HUES48 (cell line): ENCODE measurements at regions not wholly inside any gene's neighbourhood (a gene's known extent, or its start where the extent isn't known, plus 50 kb on each side); places are given as distances from the start of the nearest gene placed in this dataset.
A peak's percentile ranks its signal among the peaks of the same experiment; 100 is the strongest.

Experiments
- H3K27ac ChIP-seq: one replicate; pipeline ENCODE4 v1.7.0; 2013; ENCODE audit warnings: low read depth, low read length, inconsistent platforms
- H3K27me3 ChIP-seq: 2 replicates; pipeline ENCODE4 v1.6.1; 2013; ENCODE audit warnings: mild to moderate bottlenecking, low read length; ENCODE audit not compliant: control insufficient read depth, insufficient read depth
- H3K36me3 ChIP-seq: 2 replicates; pipeline ENCODE4 v1.6.1; 2013; ENCODE audit warnings: low read length; ENCODE audit not compliant: control insufficient read depth, insufficient read depth
- H3K4me1 ChIP-seq: 2 replicates; pipeline ENCODE4 v1.6.1; 2013; ENCODE audit warnings: mild to moderate bottlenecking, low read length; ENCODE audit not compliant: control insufficient read depth, insufficient read depth
- H3K4me3 ChIP-seq: 2 replicates; pipeline ENCODE4 v1.5.1; 2013; ENCODE audit warnings: mild to moderate bottlenecking, low read depth, low read length
- H3K9ac ChIP-seq: 2 replicates; pipeline ENCODE4 v1.6.1; 2013; ENCODE audit warnings: mild to moderate bottlenecking, low read depth, low read length, moderate library complexity
- H3K9me3 ChIP-seq: 2 replicates; pipeline ENCODE4 v1.6.1; 2013; ENCODE audit warnings: low read length; ENCODE audit not compliant: control insufficient read depth, insufficient read depth

DNA sequence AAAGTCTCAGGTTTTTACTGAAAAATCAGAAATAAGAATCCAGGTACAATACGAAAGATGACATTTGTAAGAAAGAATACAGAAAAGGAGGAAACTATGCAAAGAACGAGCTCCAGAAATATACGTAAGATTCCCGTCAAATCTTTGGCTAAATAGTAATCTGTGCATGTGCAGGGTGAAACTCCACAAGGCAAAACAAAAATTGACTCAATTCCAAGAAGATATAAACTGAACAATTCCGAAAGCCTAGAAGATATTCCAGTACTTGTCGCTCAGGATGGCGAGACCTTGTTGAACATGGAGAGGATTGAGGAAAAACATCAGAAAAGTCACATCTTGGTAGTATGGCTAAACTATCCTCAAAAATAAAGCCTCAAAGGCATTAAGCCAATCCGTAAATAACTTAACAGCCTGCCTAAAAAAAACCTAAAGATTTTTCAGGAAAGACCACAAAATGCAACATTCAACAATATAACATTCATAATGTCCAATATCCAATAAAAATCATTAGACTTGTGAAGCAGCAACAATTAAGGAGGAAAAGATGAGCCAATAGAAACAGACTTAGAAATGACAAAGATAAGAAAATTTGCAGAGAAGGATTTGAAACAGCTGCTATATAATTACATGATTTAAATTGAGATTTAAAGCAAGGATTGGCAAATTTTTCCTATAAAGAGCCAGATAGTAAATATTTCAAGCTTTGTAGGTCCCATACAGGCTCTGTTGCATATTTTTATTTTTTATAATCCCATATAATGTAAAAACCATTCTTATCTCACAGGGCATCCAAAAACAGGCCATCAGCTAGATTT, 166.4 kb upstream of the UBASH3B start:
- H3K4me3 ChIP-seq, result no peak overlapping the region
- no peak overlapping the region for H3K27ac ChIP-seq
- no peaks in the 10 kb centered on the region; the same call in 1 of the 2 replicates for H3K4me1 ChIP-seq
- H3K27me3 ChIP-seq, result no peaks in the 10 kb centered on the region
- H3K9ac ChIP-seq, result no peak overlapping the region
- no peaks in the 10 kb centered on the region for H3K9me3 ChIP-seq
- no peaks in the 10 kb centered on the region for H3K36me3 ChIP-seq

DNA sequence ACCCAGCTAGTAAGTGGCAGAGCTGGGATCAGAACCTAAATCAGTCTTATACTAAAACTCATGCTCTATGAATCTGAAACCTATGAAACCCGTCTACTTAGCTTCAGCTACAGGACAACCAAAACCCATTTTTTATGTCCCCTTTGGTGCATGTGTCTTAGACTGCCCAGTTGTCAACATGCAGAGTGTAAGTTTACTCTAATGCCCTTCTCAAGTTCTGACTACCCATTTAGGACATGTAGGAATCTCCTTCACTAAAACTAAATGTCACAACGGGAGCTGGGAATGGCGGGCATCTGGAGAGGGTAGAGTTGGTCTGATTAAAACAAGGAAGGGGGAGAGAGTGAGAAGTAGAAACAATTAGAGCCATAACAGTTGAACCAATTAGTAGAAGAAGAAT, 167.9 kb upstream of the UBASH3B start:
- no peak overlapping the region for H3K4me3 ChIP-seq

DNA sequence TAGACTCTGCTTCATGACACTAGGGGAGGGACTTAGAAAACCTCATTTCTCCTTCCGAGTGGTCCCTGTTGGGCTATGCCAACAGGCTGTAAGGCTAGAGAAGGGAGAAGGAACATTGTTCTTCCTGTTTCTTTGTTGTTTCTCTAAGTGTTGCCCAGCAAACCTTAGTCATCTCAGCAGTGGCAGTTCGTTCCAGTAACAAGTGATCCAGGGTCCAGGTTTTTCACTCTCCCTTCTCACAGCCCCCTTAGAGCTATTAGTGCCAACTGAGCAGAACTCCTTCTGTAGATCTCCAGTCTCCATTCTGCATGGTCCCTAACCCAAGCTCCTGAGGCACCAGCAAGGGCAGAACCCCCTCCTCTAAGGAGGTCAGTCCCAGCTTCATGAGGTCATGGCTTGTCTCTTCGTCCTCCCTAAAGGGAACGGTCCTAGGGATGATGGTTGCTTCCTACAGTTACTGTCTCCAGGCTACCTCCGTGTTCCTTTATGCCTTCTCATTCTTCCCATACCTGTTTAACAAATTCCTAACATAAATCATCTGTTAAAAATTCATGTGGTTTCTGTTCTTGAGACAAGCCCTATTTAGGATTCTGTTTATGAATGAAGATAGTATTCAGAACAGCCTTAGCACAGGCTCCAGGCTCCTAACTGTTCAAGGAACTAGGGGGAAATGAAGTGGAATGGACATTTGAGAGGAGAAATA, 168.6 kb upstream of the UBASH3B start:
- Histone ChIP-seq H3K27me3 (no peaks in the 10 kb centered on the region), H3K9me3 (no peaks in the 10 kb centered on the region), H3K4me3 (no peak overlapping the region), H3K9ac (no peak overlapping the region), H3K4me1 (no peaks in the 10 kb centered on the region; the same call in 1 of the 2 replicates), H3K36me3 (no peaks in the 10 kb centered on the region), H3K27ac (no peak overlapping the region)

More for the DNA sequence above, 167.9 kb upstream of the UBASH3B start:
- Histone ChIP-seq H3K9me3 (no peaks in the 10 kb centered on the region), H3K9ac (no peak overlapping the region), H3K4me1 (no peaks in the 10 kb centered on the region; the same call in 1 of the 2 replicates), H3K27ac (no peak overlapping the region), H3K36me3 (no peaks in the 10 kb centered on the region), H3K27me3 (no peaks in the 10 kb centered on the region)

DNA sequence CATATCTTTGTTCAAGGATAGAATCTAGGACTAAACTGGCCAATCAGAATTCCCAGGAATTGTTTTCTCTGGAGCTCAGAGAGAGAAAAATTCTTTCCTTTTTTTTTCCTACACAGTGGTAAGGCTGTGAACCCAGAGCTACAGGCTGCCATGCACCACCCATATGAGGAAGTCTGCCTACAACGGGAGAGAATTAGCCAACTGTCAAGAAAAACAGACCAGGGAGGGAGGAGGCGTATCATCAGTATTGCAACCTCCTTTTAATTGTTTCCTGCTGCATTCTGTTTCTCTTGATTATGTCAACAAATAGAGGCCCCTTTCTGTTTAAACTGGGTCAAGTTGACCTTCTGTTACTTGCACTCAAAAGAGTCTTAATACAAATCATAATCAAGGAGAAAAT, 176.5 kb upstream of the UBASH3B start:
- Histone ChIP-seq H3K27me3 (no peaks in the 10 kb centered on the region), H3K27ac (no peak overlapping the region), H3K4me3 (no peak overlapping the region), H3K4me1 (no peaks in the 10 kb centered on the region), H3K36me3 (no peaks in the 10 kb centered on the region), H3K9me3 (no peaks in the 10 kb centered on the region), H3K9ac (no peak overlapping the region)

DNA sequence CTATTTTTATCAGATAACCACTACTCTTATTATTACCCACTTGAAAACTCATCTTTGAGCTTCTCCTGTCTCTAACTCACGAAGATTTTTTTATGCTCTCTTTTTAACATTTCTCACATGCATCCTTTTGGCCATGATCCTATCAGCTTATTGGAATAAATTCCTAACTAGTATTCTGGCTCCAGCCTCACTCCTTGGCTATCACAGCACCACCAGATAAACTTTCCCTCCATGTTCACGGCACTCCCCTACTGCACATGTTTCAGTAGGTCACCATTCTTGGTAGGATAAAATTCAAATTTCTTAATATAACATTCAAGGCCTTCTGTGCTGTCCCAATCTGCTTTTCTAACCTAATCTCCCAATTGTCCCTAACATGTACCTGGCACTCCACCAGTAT, 186.6 kb upstream of the UBASH3B start:
- no peaks in the 10 kb centered on the region for H3K9me3 ChIP-seq

DNA sequence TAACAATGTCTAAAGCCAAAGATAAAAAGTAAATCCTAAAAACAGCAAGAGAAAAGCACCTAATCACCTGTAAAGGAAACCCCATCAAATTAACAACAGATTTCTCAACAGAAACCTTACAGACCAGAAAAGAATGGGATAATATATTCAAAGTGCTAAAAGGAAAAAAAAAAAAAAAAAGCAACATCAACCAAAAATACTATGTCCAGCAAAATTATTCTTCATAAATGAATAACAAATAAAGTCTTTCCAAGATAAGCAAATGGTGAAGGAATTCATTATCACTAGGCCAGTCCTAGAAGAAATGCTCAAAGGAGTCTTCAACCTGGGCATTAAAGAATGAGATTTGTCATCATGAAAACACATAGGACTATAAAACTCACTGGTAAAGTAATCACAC, 192.0 kb upstream of the UBASH3B start:
- Histone ChIP-seq H3K9me3 (no peaks in the 10 kb centered on the region), H3K4me1 (0 out of 2 replicates have a peak, but pooled peaks cover 4% of the 10 kb centered on the region), H3K4me3 (no peak overlapping the region), H3K27me3 (no peaks in the 10 kb centered on the region), H3K9ac (no peak overlapping the region), H3K27ac (no peak overlapping the region), H3K36me3 (no peaks in the 10 kb centered on the region)

More for the DNA sequence above, 186.6 kb upstream of the UBASH3B start:
- Histone ChIP-seq H3K36me3 (no peaks in the 10 kb centered on the region), H3K27ac (no peak overlapping the region), H3K9ac (no peak overlapping the region), H3K4me3 (no peak overlapping the region), H3K4me1 (no peaks in the 10 kb centered on the region), H3K27me3 (no peaks in the 10 kb centered on the region)

DNA sequence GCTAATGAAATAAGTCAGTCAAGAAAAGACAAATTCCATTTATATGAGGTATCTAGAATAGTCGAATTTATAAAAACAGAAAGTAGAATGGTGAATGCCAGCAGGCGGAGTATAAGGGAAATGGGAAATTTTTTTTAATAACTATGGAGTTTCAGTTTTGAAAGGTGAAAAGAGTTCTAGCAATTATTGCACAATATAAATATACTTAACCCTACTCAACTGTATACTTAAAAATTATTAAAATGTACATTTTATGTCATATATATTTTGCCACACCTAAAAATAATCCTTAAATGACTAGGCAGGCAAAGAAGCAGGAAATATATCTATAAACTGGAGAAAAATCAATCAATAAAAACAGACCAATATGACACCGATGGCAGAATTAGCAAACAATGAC, 196.5 kb upstream of the UBASH3B start:
- Histone ChIP-seq H3K9ac (no peak overlapping the region), H3K27ac (no peak overlapping the region), H3K4me3 (no peak overlapping the region), H3K36me3 (no peaks in the 10 kb centered on the region), H3K9me3 (no peaks in the 10 kb centered on the region), H3K4me1 (0 out of 2 replicates have a peak, but pooled peaks cover 4% of the 10 kb centered on the region), H3K27me3 (no peaks in the 10 kb centered on the region)

DNA sequence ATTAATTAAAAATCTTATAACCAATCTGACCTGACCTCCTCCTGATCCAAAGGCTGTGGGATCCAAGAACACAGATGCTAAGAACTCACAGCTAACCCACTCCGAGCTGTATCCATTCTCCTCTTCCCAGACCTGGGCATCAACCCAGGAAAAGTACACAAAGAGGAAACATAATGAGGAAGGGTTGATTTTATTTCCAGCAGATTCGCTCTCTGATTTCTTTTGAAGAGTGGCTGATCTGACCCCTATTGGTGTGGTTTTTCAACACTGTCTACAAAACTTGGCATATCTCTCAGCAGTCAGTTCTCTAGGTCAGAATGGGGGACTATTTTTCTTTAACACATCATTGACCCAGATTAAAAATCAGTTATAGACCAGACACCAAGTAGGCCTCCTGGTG, 201.9 kb upstream of the UBASH3B start:
- Histone ChIP-seq H3K27me3 (no peaks in the 10 kb centered on the region), H3K9ac (no peak overlapping the region), H3K36me3 (no peaks in the 10 kb centered on the region), H3K27ac (no peak overlapping the region), H3K4me3 (no peak overlapping the region), H3K4me1 (no peaks in the 10 kb centered on the region), H3K9me3 (no peaks in the 10 kb centered on the region)

DNA sequence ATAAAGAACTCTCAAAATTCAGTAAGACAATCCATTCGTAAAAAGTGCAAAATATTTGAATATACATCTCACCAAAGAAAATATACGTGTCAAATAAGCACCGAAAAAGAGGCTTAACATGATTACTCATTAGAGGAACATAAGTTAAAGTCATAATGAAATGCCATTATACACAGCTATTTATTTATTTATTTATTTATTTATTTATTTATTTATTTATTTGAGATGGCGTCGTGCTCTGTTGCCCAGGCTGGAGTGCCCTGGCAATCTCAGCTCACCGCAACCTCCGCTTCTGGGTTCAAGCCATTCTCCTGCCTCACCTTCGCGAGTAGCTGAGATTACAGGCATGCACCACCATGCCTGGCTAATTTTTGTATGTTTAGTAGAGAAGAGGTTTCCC, 203.6 kb upstream of the UBASH3B start:
- Histone ChIP-seq H3K4me1 (no peaks in the 10 kb centered on the region), H3K27ac (no peak overlapping the region), H3K27me3 (no peaks in the 10 kb centered on the region)

DNA sequence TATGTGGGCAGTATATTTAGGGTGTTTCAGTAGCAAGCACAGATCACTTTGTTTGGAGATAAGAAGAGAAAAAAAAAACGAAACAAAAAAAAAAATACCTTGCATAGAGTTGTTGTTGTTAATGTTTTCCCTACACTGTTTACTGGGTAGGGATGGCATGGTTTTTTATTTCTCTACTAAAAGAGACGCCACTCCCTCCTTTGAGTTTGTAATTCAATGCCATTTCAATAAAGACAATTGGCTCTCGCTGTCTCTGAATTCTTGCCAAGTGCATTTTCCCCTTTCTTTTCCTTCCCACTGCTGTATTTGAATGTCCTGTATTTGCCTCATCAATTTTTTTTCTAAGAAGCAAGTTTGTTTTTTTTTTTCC, 213.9 kb upstream of the UBASH3B start:
- Histone ChIP-seq H3K36me3 (no peaks in the 10 kb centered on the region), H3K9ac (no peak overlapping the region), H3K27me3 (peaks cover 4% of the 10 kb centered on the region), H3K9me3 (no peaks in the 10 kb centered on the region), H3K4me3 (peak overlapping the region; percentile 60), H3K4me1 (peaks cover 35% of the 10 kb centered on the region), H3K27ac (peak overlapping the region; percentile 93)

More for the DNA sequence above, 203.6 kb upstream of the UBASH3B start:
- Histone ChIP-seq H3K9ac (no peak overlapping the region), H3K4me3 (no peak overlapping the region), H3K36me3 (no peaks in the 10 kb centered on the region), H3K9me3 (no peaks in the 10 kb centered on the region)
